HEK293 (cell line): ENCODE measurements at regions not wholly inside any gene's neighbourhood (a gene's known extent, or its start where the extent isn't known, plus 50 kb on each side); places are given as distances from the start of the nearest gene placed in this dataset.

ENCODE experiments used
- CTCF ChIA-PET: fragments of 350-600 bp; formaldehyde crosslinking; extraction: SDS; loops from one replicate; lab custom pipeline; 2021; ENCODE audit warnings: antibody characterized with exemption; lab: Yijun Ruan, JAX
- POLR2A ChIA-PET: fragments of 300-600 bp; formaldehyde crosslinking; extraction: SDS; loops from one replicate; lab custom pipeline; 2020; ENCODE audit warnings: antibody characterized with exemption, inconsistent platforms; lab: Yijun Ruan, JAX
- H3K27ac ChIP-seq: fragments of 200-500 bp; sonication (Bioruptor generic); 2 replicates; pipeline ENCODE4 v1.5.1; 2014; ENCODE audit warnings: low read depth, low read length, control low read depth, inconsistent platforms; ENCODE audit errors: extremely low read depth
- H3K36me3 ChIP-seq, 2 experiments: fragments of 200-500 bp in 1 of 2; sonication (Bioruptor generic) in 1 of 2; 1 replicate in 1 of 2; 2 replicates in 1 of 2; pipeline ENCODE4 v1.5.1; 2014 to 2017; ENCODE audit warnings: inconsistent platforms in 2 of 2, low read length in 2 of 2; ENCODE audit not compliant: control insufficient read depth in 2 of 2, insufficient read depth in 1 of 2
- H3K4me1 ChIP-seq: fragments of 200-500 bp; sonication (Bioruptor generic); 2 replicates; pipeline ENCODE4 v1.5.1; 2014; ENCODE audit warnings: mild to moderate bottlenecking, low read length, inconsistent platforms; ENCODE audit not compliant: control insufficient read depth, insufficient read depth
- H3K4me3 ChIP-seq: 2 replicates; pipeline ENCODE4 v1.5.1; 2011; ENCODE audit warnings: low read depth, mild to moderate bottlenecking, control low read depth, low read length, moderate library complexity
- H3K9me3 ChIP-seq: fragments of 200-500 bp; sonication (Bioruptor generic); 2 replicates; pipeline ENCODE4 v1.5.1; 2014; ENCODE audit warnings: low read depth, low read length, inconsistent platforms; ENCODE audit not compliant: control insufficient read depth, insufficient read depth
- HOXC10 ChIP-seq: sonication (generic); formaldehyde crosslinking; IDR thresholded peaks from 2 replicates; pipeline ENCODE4 v1.8.1; 2023; ENCODE audit warnings: mild to moderate bottlenecking, missing genetic modification reagents
- KLF17 ChIP-seq: fragments of 450-650 bp; formaldehyde crosslinking; IDR thresholded peaks from 2 replicates; pipeline ENCODE4 v1.5.1; 2016; ENCODE audit warnings: missing biosample characterization, missing genetic modification characterization
- PRDM6 ChIP-seq: fragments of 450-650 bp; formaldehyde crosslinking; IDR thresholded peaks from 2 replicates; pipeline ENCODE4 v1.5.1; 2017; ENCODE audit warnings: missing biosample characterization, missing genetic modification characterization
- REST ChIP-seq: fragments of 450-650 bp; formaldehyde crosslinking; IDR thresholded peaks from 2 replicates; pipeline ENCODE4 v1.5.1; 2016; ENCODE audit warnings: missing biosample characterization, missing genetic modification characterization
- TSHZ1 ChIP-seq: fragments of 450-650 bp; formaldehyde crosslinking; IDR thresholded peaks from 2 replicates; pipeline ENCODE4 v1.5.1; 2016; ENCODE audit warnings: missing biosample characterization, missing genetic modification characterization, borderline replicate concordance
- ZFHX2 ChIP-seq: fragments of 450-650 bp; formaldehyde crosslinking; conservative IDR thresholded peaks from 2 replicates; pipeline ENCODE4 v1.5.1; 2016; ENCODE audit warnings: missing biosample characterization, missing genetic modification characterization
- ZNF132 ChIP-seq: fragments of 450-650 bp; formaldehyde crosslinking; IDR thresholded peaks from 2 replicates; pipeline ENCODE4 v1.5.1; 2017; ENCODE audit warnings: missing biosample characterization, missing genetic modification characterization, borderline replicate concordance
- ZNF146 ChIP-seq: fragments of 450-650 bp; formaldehyde crosslinking; IDR thresholded peaks from 2 replicates; pipeline ENCODE4 v1.5.1; 2016; ENCODE audit warnings: missing biosample characterization, missing genetic modification characterization
- ZNF155 ChIP-seq: fragments of 450-650 bp; formaldehyde crosslinking; IDR thresholded peaks from 2 replicates; pipeline ENCODE4 v1.5.1; 2016; ENCODE audit warnings: missing biosample characterization, missing genetic modification characterization
- ZNF292 ChIP-seq: fragments of 450-650 bp; formaldehyde crosslinking; IDR thresholded peaks from 2 replicates; pipeline ENCODE4 v1.5.1; 2016; ENCODE audit warnings: low read depth, missing biosample characterization, missing genetic modification characterization, borderline replicate concordance
- ZNF423 ChIP-seq: fragments of 450-650 bp; formaldehyde crosslinking; IDR thresholded peaks from 2 replicates; pipeline ENCODE4 v1.5.1; 2016; ENCODE audit warnings: missing biosample characterization, missing genetic modification characterization
- ZNF513 ChIP-seq: fragments of 450-650 bp; IDR thresholded peaks from 2 replicates; pipeline ENCODE4 v1.5.1; 2018; ENCODE audit warnings: missing biosample characterization, missing genetic modification characterization
- ZNF530 ChIP-seq: fragments of 450-650 bp; formaldehyde crosslinking; IDR thresholded peaks from 2 replicates; pipeline ENCODE4 v1.5.1; 2016; ENCODE audit warnings: low read depth, missing biosample characterization, missing genetic modification characterization
- ZNF707 ChIP-seq: fragments of 450-650 bp; formaldehyde crosslinking; IDR thresholded peaks from 2 replicates; pipeline ENCODE4 v1.5.1; 2016; ENCODE audit warnings: missing biosample characterization, missing genetic modification characterization

GRCh38 chr3:6522191-6522590 is 338.7 kb upstream of the GRM7 start (continued):
- no peak for TF ChIP-seq TSHZ1 (tag by site-specific recombination)
- TF ChIP-seq ZFHX2 (tag by site-specific recombination), result no peak
- no peak for TF ChIP-seq PRDM6 (tag by site-specific recombination)
- TF ChIP-seq ZNF155 (tag by site-specific recombination), result no peak
- TF ChIP-seq ZNF707 (tag by site-specific recombination), result no peak
- no peak for TF ChIP-seq ZNF513 (tag by site-specific recombination)
- TF ChIP-seq ZNF530 (tag by site-specific recombination), result no peak
- no peak for TF ChIP-seq ZNF423 (tag by site-specific recombination)

- TF ChIP-seq ZNF132 (tag by site-specific recombination), result no peak
- no peak for TF ChIP-seq ZNF292 (tag by site-specific recombination)
- no peak for TF ChIP-seq ZNF146 (tag by site-specific recombination)
- no peak for TF ChIP-seq KLF17 (tag by site-specific recombination)
- no peak for TF ChIP-seq HOXC10 (CRISPR knock-in tag)
- no peak for TF ChIP-seq REST (tag by site-specific recombination)
- TF ChIP-seq, all 188 proteins: peak for 0
- no peaks in the 10 kb centered on the region for H3K9me3 ChIP-seq
- H3K36me3 ChIP-seq, result no peaks in the 10 kb centered on the region
- ChIA-PET POLR2A (no interaction called here), CTCF (interaction anchor here (0.5 kb wide), 1 partner anchor 1111 kb away, joined by 3 read pairs; no protein-coding TSS in a partner anchor)
- H3K4me3 ChIP-seq, result no peak overlapping the region
- H3K4me1 ChIP-seq, result no peaks in the 10 kb centered on the region
- H3K27ac ChIP-seq, result no peak overlapping the region
Measured at GRCh38 chr3:6523043-6523442, 337.9 kb upstream of the GRM7 start.
